Stimulated activated CD8-positive, alpha-beta memory T cell treated with anti-CD3 and anti-CD28 coated beads, Interleukin-12 subunit alpha, Interleukin-12 subunit beta, amount 100 ng/mL, for 24 hours (primary cell): ENCODE measurements at regions not wholly inside any gene's neighbourhood (a gene's known extent, or its start where the extent isn't known, plus 50 kb on each side); places are given as distances from the start of the nearest gene placed in this dataset.
"Not testable (repeated sequence)": the region's sequence is repeated elsewhere in the genome, so short reads cannot be mapped to it uniquely, and the experiment has no call there.

Experiments
- DNase-seq: peaks from one replicate; pipeline ENCODE4 v3.0.0-alpha.2; 2020; ENCODE audit errors: extremely low read depth

GRCh38 chr14:22200977-22201605, 387.9 kb downstream of the DAD1 start:
- no peak for DNase-seq

- not testable (repeated sequence) for DNase-seq
Measured at GRCh38 chr14:22200131-22200530, 388.9 kb downstream of the DAD1 start.

GRCh38 chr14:22194664-22195063, 394.4 kb downstream of the DAD1 start:
- no peak for DNase-seq

GRCh38 chr14:22190411-22191191, 398.4 kb downstream of the DAD1 start:
- no peak for DNase-seq

GRCh38 chr14:22189881-22190280, 399.1 kb downstream of the DAD1 start:
- no peak for DNase-seq

GRCh38 chr14:22188318-22188717, 400.7 kb downstream of the DAD1 start:
- DNase-seq = no peak

GRCh38 chr14:22185789-22186188, 403.2 kb downstream of the DAD1 start:
- no peak for DNase-seq

- DNase-seq = no peak
Measured at GRCh38 chr14:22185191-22185590, 403.8 kb downstream of the DAD1 start.

GRCh38 chr14:22184830-22185168, 404.2 kb downstream of the DAD1 start:
- no peak for DNase-seq

GRCh38 chr14:22184157-22184829, 404.7 kb downstream of the DAD1 start:
- no peak for DNase-seq

- DNase-seq = no peak
Measured at GRCh38 chr14:22180045-22180444, 409.0 kb downstream of the DAD1 start.

GRCh38 chr14:22179190-22179589, 409.8 kb downstream of the DAD1 start:
- no peak for DNase-seq

- no peak for DNase-seq
Measured at GRCh38 chr14:22178333-22178839, 410.6 kb downstream of the DAD1 start.

GRCh38 chr14:22177870-22178269, 411.2 kb downstream of the DAD1 start:
- DNase-seq = no peak

- DNase-seq = no peak
Measured at GRCh38 chr14:22176957-22177356, 412.1 kb downstream of the DAD1 start.

GRCh38 chr14:22175278-22175558, 413.8 kb downstream of the DAD1 start:
- DNase-seq = not testable (repeated sequence)

- DNase-seq = no peak
Measured at GRCh38 chr14:22174412-22175277, 414.4 kb downstream of the DAD1 start.

- DNase-seq = no peak
Measured at GRCh38 chr14:22168092-22168955, 420.7 kb downstream of the DAD1 start.

GRCh38 chr14:22164616-22165015, 424.4 kb downstream of the DAD1 start:
- no peak for DNase-seq

- no peak for DNase-seq
Measured at GRCh38 chr14:22163051-22163450, 426.0 kb downstream of the DAD1 start.

GRCh38 chr14:22159957-22160356, 429.1 kb downstream of the DAD1 start:
- no peak for DNase-seq
